Neural cell (in vitro differentiated cells): ENCODE measurements at regions not wholly inside any gene's neighbourhood (a gene's known extent, or its start where the extent isn't known, plus 50 kb on each side); places are given as distances from the start of the nearest gene placed in this dataset.

Experiments used
- H2AFZ ChIP-seq: fragments of 200-600, 300-800 bp; sonication (generic), shearing (Covaris generic); 2 replicates; pipeline ENCODE4 v1.6.0; 2014; ENCODE audit warnings: low read depth, mild to moderate bottlenecking, antibody characterized with exemption, low read length, moderate library complexity
- H3F3A ChIP-seq: fragments of 200-600 bp; shearing (Covaris generic); 2 replicates; pipeline ENCODE4 v1.6.1; 2016; ENCODE audit warnings: mild to moderate bottlenecking, moderate library complexity, mixed read lengths, antibody characterized with exemption, low read length; ENCODE audit not compliant: insufficient read depth, poor library complexity, severe bottlenecking
- H3K27ac ChIP-seq: fragments of 200-600, 300-800 bp; sonication (generic), shearing (Covaris generic); 2 replicates; pipeline ENCODE4 v1.5.1; 2014; ENCODE audit warnings: mild to moderate bottlenecking, low read length, moderate library complexity
- H3K27me3 ChIP-seq: fragments of 300-800, 200-600 bp; sonication (generic), shearing (Covaris generic); 2 replicates; pipeline ENCODE4 v1.6.0; 2014; ENCODE audit warnings: mild to moderate bottlenecking, low read depth, low read length, moderate library complexity; ENCODE audit not compliant: insufficient read depth
- H3K36me3 ChIP-seq: fragments of 300-800, 200-600 bp; sonication (generic), shearing (Covaris generic); 2 replicates; pipeline ENCODE4 v1.5.1; 2014; ENCODE audit warnings: mild to moderate bottlenecking, antibody characterized with exemption, low read length, moderate library complexity; ENCODE audit not compliant: insufficient read depth
- H3K4me2 ChIP-seq: fragments of 300-800, 200-600 bp; sonication (generic), shearing (Covaris generic); 2 replicates; pipeline ENCODE4 v1.6.0; 2014; ENCODE audit warnings: mild to moderate bottlenecking, low read length
- H3K4me3 ChIP-seq: fragments of 300-800, 200-600 bp; sonication (generic), shearing (Covaris generic); 2 replicates; pipeline ENCODE4 v1.5.1; 2014; ENCODE audit warnings: mild to moderate bottlenecking, low read length, moderate library complexity
- H3K79me2 ChIP-seq: fragments of 200-600 bp; shearing (Covaris generic); replicated peaks from 2 replicates; pipeline ENCODE4 v1.6.0; 2014; ENCODE audit warnings: mild to moderate bottlenecking, low read length, moderate library complexity; ENCODE audit not compliant: insufficient read depth
- H3K9ac ChIP-seq: fragments of 300-800, 200-600 bp; sonication (generic), shearing (Covaris generic); 2 replicates; pipeline ENCODE4 v1.6.1; 2016; ENCODE audit warnings: mild to moderate bottlenecking, low read length, mixed read lengths
- H3K9me2 ChIP-seq: fragments of 200-600 bp; shearing (Covaris generic); 2 replicates; pipeline ENCODE4 v1.6.1; 2016; ENCODE audit warnings: mild to moderate bottlenecking, low read length, mixed read lengths; ENCODE audit not compliant: insufficient read depth
- H3K9me3 ChIP-seq: fragments of 200-600, 300-800 bp; sonication (generic), shearing (Covaris generic); 2 replicates; pipeline ENCODE4 v1.6.1; 2016; ENCODE audit warnings: mild to moderate bottlenecking, mixed run types, low read length, moderate library complexity, mixed read lengths
- H4K20me1 ChIP-seq: fragments of 200-600 bp; shearing (Covaris generic); 2 replicates; pipeline ENCODE4 v1.6.1; 2016; ENCODE audit warnings: mild to moderate bottlenecking, mixed run types; ENCODE audit not compliant: insufficient read depth
- EP300 ChIP-seq: fragments of 450-650 bp; conservative IDR thresholded peaks from 2 replicates; pipeline ENCODE4 v1.6.1; 2014; ENCODE audit warnings: antibody characterized with exemption, mild to moderate bottlenecking, moderate library complexity; ENCODE audit not compliant: poor library complexity, severe bottlenecking
- EZH2 ChIP-seq: fragments of 200-600, 300-800 bp; shearing (Covaris generic), sonication (generic); IDR thresholded peaks from 2 replicates; pipeline ENCODE4 v1.6.1; 2014; ENCODE audit warnings: antibody characterized with exemption, low read length, borderline replicate concordance, mild to moderate bottlenecking; ENCODE audit not compliant: insufficient read depth, poor library complexity, severe bottlenecking
- MXI1 ChIP-seq: fragments of 450-650 bp; conservative IDR thresholded peaks from 2 replicates; pipeline ENCODE4 v1.6.1; 2014; ENCODE audit warnings: antibody characterized with exemption, mild to moderate bottlenecking; ENCODE audit not compliant: poor library complexity, severe bottlenecking
- POLR2AphosphoS5 ChIP-seq: IDR thresholded peaks from 2 replicates; pipeline ENCODE4 v1.6.1; 2012
- RAD21 ChIP-seq: fragments of 450-650 bp; conservative IDR thresholded peaks from 2 replicates; pipeline ENCODE4 v1.6.1; 2014; ENCODE audit warnings: antibody characterized with exemption, mild to moderate bottlenecking, moderate library complexity
- SMC3 ChIP-seq: fragments of 450-650 bp; conservative IDR thresholded peaks from 2 replicates; pipeline ENCODE4 v1.6.1; 2014; ENCODE audit warnings: antibody characterized with exemption, mild to moderate bottlenecking, moderate library complexity; ENCODE audit not compliant: poor library complexity
- TAF1 ChIP-seq: IDR thresholded peaks from 2 replicates; pipeline ENCODE4 v1.6.1; 2012; ENCODE audit warnings: low read depth
- TF ChIP-seq, protein P1 (sequence below): fragments of 450-650 bp; IDR thresholded peaks from 2 replicates; pipeline ENCODE4 v1.5.1; 2014; ENCODE audit warnings: antibody characterized with exemption, mild to moderate bottlenecking, moderate library complexity; ENCODE audit not compliant: poor library complexity, severe bottlenecking
- TF ChIP-seq, protein P2 (sequence below): IDR thresholded peaks from 2 replicates; pipeline ENCODE4 v1.6.1; 2012; ENCODE audit warnings: borderline replicate concordance

DNA sequence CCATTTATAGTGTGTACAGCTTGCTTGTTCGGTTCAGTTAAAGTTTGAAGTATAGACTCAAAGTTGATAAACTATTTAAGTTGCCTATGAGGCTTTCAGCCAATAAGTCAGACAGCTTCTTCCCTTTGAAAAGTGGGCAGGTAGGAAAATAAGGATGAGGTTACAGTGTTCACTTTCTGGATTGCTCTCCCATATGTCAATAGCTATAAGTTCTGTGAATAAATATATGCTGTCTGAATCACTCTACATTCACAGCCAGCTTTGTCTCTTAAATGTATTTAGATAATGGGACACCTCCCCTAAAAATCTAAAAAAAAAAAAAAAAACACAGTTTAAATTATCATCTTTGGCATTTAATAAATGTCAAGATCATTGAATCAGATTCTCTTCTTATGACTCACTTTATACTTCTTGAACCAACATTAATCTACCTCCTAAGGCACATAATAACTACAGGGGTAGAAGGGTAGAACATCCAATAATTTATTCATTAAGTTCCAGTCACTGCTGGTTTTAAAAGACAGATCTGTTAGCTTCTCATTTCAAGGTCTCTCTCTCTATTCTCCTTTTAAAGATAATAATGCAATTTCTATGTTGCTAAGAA, 126.4 kb upstream of the PCED1B start:
- no peak for TF ChIP-seq EZH2
- TF ChIP-seq, protein P1, sequence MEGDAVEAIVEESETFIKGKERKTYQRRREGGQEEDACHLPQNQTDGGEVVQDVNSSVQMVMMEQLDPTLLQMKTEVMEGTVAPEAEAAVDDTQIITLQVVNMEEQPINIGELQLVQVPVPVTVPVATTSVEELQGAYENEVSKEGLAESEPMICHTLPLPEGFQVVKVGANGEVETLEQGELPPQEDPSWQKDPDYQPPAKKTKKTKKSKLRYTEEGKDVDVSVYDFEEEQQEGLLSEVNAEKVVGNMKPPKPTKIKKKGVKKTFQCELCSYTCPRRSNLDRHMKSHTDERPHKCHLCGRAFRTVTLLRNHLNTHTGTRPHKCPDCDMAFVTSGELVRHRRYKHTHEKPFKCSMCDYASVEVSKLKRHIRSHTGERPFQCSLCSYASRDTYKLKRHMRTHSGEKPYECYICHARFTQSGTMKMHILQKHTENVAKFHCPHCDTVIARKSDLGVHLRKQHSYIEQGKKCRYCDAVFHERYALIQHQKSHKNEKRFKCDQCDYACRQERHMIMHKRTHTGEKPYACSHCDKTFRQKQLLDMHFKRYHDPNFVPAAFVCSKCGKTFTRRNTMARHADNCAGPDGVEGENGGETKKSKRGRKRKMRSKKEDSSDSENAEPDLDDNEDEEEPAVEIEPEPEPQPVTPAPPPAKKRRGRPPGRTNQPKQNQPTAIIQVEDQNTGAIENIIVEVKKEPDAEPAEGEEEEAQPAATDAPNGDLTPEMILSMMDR = no peak
- TF ChIP-seq POLR2AphosphoS5 = no peak
- TF ChIP-seq TAF1 = no peak
- TF ChIP-seq EP300 = no peak
- TF ChIP-seq MXI1 = no peak
- TF ChIP-seq, protein P2, sequence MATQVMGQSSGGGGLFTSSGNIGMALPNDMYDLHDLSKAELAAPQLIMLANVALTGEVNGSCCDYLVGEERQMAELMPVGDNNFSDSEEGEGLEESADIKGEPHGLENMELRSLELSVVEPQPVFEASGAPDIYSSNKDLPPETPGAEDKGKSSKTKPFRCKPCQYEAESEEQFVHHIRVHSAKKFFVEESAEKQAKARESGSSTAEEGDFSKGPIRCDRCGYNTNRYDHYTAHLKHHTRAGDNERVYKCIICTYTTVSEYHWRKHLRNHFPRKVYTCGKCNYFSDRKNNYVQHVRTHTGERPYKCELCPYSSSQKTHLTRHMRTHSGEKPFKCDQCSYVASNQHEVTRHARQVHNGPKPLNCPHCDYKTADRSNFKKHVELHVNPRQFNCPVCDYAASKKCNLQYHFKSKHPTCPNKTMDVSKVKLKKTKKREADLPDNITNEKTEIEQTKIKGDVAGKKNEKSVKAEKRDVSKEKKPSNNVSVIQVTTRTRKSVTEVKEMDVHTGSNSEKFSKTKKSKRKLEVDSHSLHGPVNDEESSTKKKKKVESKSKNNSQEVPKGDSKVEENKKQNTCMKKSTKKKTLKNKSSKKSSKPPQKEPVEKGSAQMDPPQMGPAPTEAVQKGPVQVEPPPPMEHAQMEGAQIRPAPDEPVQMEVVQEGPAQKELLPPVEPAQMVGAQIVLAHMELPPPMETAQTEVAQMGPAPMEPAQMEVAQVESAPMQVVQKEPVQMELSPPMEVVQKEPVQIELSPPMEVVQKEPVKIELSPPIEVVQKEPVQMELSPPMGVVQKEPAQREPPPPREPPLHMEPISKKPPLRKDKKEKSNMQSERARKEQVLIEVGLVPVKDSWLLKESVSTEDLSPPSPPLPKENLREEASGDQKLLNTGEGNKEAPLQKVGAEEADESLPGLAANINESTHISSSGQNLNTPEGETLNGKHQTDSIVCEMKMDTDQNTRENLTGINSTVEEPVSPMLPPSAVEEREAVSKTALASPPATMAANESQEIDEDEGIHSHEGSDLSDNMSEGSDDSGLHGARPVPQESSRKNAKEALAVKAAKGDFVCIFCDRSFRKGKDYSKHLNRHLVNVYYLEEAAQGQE = no peak
- no peak for TF ChIP-seq RAD21
- no peak for TF ChIP-seq SMC3
- no peaks in the 10 kb centered on the region for H3K9me2 ChIP-seq
- H4K20me1 ChIP-seq = no peaks in the 10 kb centered on the region
- H2AFZ ChIP-seq = no peak overlapping the region
- no peak overlapping the region for H3K9ac ChIP-seq
- no peak overlapping the region for H3K27ac ChIP-seq
- H3K36me3 ChIP-seq = no peaks in the 10 kb centered on the region
- no peaks in the 10 kb centered on the region for H3F3A ChIP-seq
- no peak overlapping the region for H3K4me3 ChIP-seq
- no peaks in the 10 kb centered on the region for H3K79me2 ChIP-seq
- H3K4me2 ChIP-seq = no peak overlapping the region
- no peaks in the 10 kb centered on the region for H3K27me3 ChIP-seq
- H3K9me3 ChIP-seq = no peaks in the 10 kb centered on the region

DNA sequence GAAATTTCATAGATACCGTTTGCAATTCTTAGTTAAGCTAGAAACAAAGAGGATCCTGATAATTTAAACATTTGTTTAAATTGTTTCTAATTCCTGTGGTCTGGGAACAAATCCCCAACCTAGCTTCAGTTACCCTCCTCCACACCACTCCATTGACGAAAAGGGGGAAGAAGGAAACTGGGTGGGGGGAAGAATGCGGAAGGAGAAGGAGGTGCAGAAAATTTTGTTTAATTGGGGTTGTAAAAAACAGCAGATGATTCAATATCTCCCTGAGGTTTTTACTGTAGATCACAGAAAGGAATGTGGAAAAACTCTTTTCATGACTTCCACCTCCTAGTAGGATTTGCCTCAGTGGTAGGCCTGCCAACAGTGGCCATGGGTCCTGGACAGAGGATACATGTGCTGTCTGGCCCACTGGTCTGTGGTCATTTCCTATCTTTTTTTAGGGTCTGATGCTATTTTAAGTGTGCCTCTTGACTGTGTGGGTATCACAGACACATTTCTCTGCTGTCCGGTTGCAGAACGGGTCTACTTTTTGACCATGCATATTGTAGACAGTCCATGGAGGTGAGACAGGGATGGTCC, 122.9 kb upstream of the PCED1B start:
- TF ChIP-seq, protein P1 = no peak
- TF ChIP-seq RAD21 (no peak), TAF1 (no peak), EZH2 (no peak)
- TF ChIP-seq, protein P2 = no peak
- Histone ChIP-seq H3K9ac (no peak overlapping the region), H3K27me3 (no peaks in the 10 kb centered on the region), H2AFZ (no peak overlapping the region), H3K79me2 (no peaks in the 10 kb centered on the region), H3K4me3 (no peak overlapping the region), H4K20me1 (no peaks in the 10 kb centered on the region), H3F3A (no peaks in the 10 kb centered on the region), H3K27ac (no peak overlapping the region), H3K9me2 (no peaks in the 10 kb centered on the region), H3K9me3 (no peaks in the 10 kb centered on the region), H3K4me2 (no peak overlapping the region), H3K36me3 (no peaks in the 10 kb centered on the region)
